VCaP (cell line): ENCODE measurements at regions not wholly inside any gene's neighbourhood (a gene's known extent, or its start where the extent isn't known, plus 50 kb on each side); places are given as distances from the start of the nearest gene placed in this dataset.

Experiments
- H3K27ac ChIP-seq: fragments of 450-650 bp; 2 replicates; pipeline ENCODE4 v1.5.1; 2017
- CTCF ChIP-seq: fragments of 450-650 bp; conservative IDR thresholded peaks from 2 replicates; pipeline ENCODE4 v1.5.1; 2017; ENCODE audit warnings: mild to moderate bottlenecking, moderate library complexity

DNA sequence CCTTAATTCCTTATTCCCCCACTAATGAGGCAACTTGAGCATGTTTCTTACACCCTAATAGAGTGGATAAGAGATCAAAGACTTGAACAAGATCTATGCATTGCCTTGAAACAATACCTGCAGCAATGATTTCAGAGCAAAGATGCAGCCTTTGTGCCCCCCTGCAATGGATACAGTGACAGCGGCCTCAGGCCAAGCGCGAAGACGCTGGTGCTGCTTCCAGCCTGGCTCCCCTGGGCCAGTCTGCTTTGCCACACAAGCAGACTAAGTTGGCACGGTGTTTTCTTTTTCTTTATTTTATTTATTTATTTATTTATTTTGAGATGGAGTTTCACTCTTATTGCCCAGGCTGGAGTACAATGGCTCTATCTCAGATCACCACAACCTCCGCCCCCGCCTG is 179.8 kb upstream of the S1PR3 start:
- H3K27ac ChIP-seq = no peak overlapping the region
- TF ChIP-seq CTCF = no peak

DNA sequence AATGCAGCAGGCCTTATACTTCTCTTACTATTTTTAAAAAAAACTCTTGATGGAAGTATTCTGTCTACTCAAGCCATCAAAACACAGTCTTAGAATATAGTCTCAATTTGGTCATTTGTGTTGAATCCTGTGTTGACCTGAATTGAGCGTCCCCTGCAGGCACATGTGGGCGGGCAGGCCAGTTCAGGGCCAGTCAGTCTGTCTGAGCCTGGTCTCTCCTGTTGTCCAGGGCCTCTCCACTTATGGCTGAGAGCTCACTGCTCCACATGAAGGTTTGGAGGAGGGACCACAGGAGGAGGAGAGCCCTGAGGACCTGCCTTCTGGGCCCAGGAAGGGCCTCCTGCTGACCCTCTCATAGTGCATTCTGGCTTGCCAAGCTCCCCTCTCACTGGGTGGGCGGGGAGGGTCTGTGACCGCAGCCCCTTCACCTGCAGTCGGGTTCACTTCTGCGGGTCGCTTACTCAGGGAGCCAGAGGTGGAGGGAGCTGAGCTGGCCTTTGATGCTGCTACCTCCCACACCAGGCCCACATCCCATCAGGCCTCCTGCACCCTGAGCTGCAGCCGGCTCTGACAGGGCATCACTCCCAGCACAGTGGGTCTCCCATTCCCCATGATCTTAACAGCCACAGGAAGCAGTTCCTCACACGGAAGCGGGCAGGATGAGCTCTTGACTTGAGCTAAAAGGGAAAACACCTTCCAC is 178.2 kb upstream of the S1PR3 start:
- TF ChIP-seq CTCF = no peak
- H3K27ac ChIP-seq = no peak overlapping the region

GRCh38 chr9:88813638-88814209 is 177.5 kb upstream of the S1PR3 start:
- no peak for TF ChIP-seq CTCF

GRCh38 chr9:88814577-88814976 is 176.7 kb upstream of the S1PR3 start:
- no peak for TF ChIP-seq CTCF
- H3K27ac ChIP-seq = no peak overlapping the region

More at GRCh38 chr9:88813638-88814209, 177.5 kb upstream of the S1PR3 start:
- H3K27ac ChIP-seq = no peak overlapping the region

DNA sequence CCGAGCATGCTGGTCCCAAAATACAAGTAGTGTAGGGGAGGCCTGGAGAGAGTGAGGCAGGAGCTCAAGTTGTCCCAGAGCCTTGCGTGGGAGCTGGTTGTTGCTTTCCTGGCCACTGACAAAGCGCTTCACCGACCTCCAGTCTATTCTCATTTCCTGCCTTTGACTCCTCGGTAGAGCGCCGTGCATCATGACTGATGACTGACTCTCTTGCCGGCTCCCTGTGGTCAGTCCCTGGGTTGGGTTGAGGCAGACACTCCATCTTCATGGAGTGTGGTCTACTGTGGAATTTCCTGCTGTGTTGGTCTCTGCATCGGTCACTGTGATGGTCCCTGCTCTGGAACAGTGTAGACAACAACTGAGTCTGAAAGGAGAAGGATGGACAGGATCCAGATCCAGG is 175.1 kb upstream of the S1PR3 start:
- TF ChIP-seq CTCF = no peak

GRCh38 chr9:88816591-88816990 is 174.7 kb upstream of the S1PR3 start:
- TF ChIP-seq CTCF = no peak
- no peak overlapping the region for H3K27ac ChIP-seq

More for the DNA sequence above, 175.1 kb upstream of the S1PR3 start:
- no peak overlapping the region for H3K27ac ChIP-seq

GRCh38 chr9:88817628-88818027 is 173.6 kb upstream of the S1PR3 start:
- TF ChIP-seq CTCF = no peak
- no peak overlapping the region for H3K27ac ChIP-seq
